ENCODE measurements at regions not wholly inside any gene's neighbourhood (a gene's known extent, or its start where the extent isn't known, plus 50 kb on each side); places are given as distances from the start of the nearest gene placed in this dataset.

DNA sequence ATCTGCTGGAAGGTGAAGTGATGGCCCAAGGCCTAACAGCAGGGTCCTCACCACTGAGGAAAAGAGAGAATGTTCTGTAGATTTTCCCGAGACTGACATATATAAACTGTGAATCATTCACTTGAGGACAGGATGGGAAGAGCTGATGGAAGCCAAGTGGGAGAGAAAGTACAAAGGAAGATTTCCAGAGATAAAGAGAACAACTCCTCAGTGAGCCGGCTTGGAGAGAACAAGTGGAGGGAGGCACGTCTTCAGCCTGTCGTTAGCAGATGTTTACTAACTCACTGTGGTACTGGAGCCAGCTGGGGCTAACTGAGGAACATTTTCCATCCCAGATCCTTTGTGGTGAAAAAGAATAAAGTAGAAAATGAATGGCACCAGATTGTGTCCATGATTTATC is 552.9 kb upstream of the TNP1 start:
- TF ChIP-seq JUND (IDR thresholded peaks at IDR 0.05): peak; percentile 56; the same call in 1 of the 2 replicates
- TF ChIP-seq CHD2 (IDR thresholded peaks at IDR 0.05; ENCODE audit: low read length, partially characterized antibody): no peak
- TF ChIP-seq NFIC (IDR thresholded peaks at IDR 0.05; ENCODE audit: borderline replicate concordance): peak; percentile 54
- TF ChIP-seq RAD21 (IDR thresholded peaks at IDR 0.05; ENCODE audit: low read length): no peak
- TF ChIP-seq IRF3 (IDR thresholded peaks at IDR 0.05; ENCODE audit: low read depth, low read length): no peak
- peak; percentile 40; the same call in 1 of the 2 replicates for TF ChIP-seq TEAD4 (IDR thresholded peaks at IDR 0.05; ENCODE audit: borderline replicate concordance, insufficient read depth)
- no peak for TF ChIP-seq MEF2A (IDR thresholded peaks at IDR 0.05; ENCODE audit: borderline replicate concordance, low read depth)
- TF ChIP-seq, protein P1, sequence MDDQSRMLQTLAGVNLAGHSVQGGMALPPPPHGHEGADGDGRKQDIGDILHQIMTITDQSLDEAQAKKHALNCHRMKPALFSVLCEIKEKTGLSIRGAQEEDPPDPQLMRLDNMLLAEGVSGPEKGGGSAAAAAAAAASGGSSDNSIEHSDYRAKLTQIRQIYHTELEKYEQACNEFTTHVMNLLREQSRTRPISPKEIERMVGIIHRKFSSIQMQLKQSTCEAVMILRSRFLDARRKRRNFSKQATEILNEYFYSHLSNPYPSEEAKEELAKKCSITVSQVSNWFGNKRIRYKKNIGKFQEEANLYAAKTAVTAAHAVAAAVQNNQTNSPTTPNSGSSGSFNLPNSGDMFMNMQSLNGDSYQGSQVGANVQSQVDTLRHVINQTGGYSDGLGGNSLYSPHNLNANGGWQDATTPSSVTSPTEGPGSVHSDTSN (IDR thresholded peaks at IDR 0.05): peak; percentile 76
- TF ChIP-seq NRF1 (IDR thresholded peaks at IDR 0.05; ENCODE audit: low read depth, low read length): no peak
- TF ChIP-seq YY1 (IDR thresholded peaks at IDR 0.05; ENCODE audit: low read depth): 0 out of 2 replicates have a peak, but pooled peaks have one; percentile 37
- no peak for TF ChIP-seq GATA2 (CRISPR knock-in tag; IDR thresholded peaks at IDR 0.05)
- peak in 1 of 2 experiments; percentile 47; a peak in 2 of 4 replicates for TF ChIP-seq EP300 (IDR thresholded peaks at IDR 0.05; ENCODE audit: borderline replicate concordance in 1 of 2, low read depth in 1 of 2, low read length in 1 of 2)
- no peak for TF ChIP-seq ELF1 (IDR thresholded peaks at IDR 0.05)
- TF ChIP-seq, protein P2, sequence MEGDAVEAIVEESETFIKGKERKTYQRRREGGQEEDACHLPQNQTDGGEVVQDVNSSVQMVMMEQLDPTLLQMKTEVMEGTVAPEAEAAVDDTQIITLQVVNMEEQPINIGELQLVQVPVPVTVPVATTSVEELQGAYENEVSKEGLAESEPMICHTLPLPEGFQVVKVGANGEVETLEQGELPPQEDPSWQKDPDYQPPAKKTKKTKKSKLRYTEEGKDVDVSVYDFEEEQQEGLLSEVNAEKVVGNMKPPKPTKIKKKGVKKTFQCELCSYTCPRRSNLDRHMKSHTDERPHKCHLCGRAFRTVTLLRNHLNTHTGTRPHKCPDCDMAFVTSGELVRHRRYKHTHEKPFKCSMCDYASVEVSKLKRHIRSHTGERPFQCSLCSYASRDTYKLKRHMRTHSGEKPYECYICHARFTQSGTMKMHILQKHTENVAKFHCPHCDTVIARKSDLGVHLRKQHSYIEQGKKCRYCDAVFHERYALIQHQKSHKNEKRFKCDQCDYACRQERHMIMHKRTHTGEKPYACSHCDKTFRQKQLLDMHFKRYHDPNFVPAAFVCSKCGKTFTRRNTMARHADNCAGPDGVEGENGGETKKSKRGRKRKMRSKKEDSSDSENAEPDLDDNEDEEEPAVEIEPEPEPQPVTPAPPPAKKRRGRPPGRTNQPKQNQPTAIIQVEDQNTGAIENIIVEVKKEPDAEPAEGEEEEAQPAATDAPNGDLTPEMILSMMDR (IDR thresholded peaks at IDR 0.05): no peak
- no peak for TF ChIP-seq FOXM1 (IDR thresholded peaks at IDR 0.05; ENCODE audit: low read depth)
- no peak for TF ChIP-seq USF2 (IDR thresholded peaks at IDR 0.05; ENCODE audit: borderline replicate concordance, low read depth, low read length)
- peak; percentile 45; the same call in 1 of the 2 replicates for TF ChIP-seq FOSL2 (IDR thresholded peaks at IDR 0.05; ENCODE audit: borderline replicate concordance, low read depth)
- peak; percentile 85 for TF ChIP-seq TCF12 (IDR thresholded peaks at IDR 0.05)
- 20% methylated on average over 4 of the region's 4 CpGs for WGBS (ENCODE audit: low lambda C conversion rate)

More for the DNA sequence above, 552.9 kb upstream of the TNP1 start:
- no peak overlapping the region for H3K9ac ChIP-seq
- no peak overlapping the region; a peak in 1 of 4 replicates for H3K4me3 ChIP-seq (ENCODE audit: low read depth in 2 of 2, low read length in 1 of 2)
- H3F3A ChIP-seq (replicated peaks; ENCODE audit: insufficient read depth): peaks cover 12% of the 10 kb centered on the region
- DNase-seq: no peak
- no peaks in the 10 kb centered on the region for H3K9me2 ChIP-seq
- H3K9me3 ChIP-seq: no peaks in the 10 kb centered on the region
- H3K4me1 ChIP-seq (ENCODE audit: control insufficient read depth in 1 of 2, insufficient read depth in 2 of 2, low read depth in 1 of 2, low read length in 1 of 2): peaks cover 2 to 25% of the 10 kb centered on the region in 2 experiments; a peak in 2 of 4 replicates
- no peaks in the 10 kb centered on the region for H3K36me3 ChIP-seq (replicated peaks in 1 of 2; ENCODE audit: control insufficient read depth in 1 of 2, insufficient read depth in 2 of 2, low read length in 1 of 2)
- peak overlapping the region in 1 of 2 experiments; percentile 76; a peak in 2 of 4 replicates for H3K27ac ChIP-seq (ENCODE audit: low read depth in 2 of 2, low read length in 1 of 2)
- H3K4me2 ChIP-seq: peak overlapping the region; percentile 43
- H3K27me3 ChIP-seq (ENCODE audit: insufficient read depth): no peaks in the 10 kb centered on the region
- no peaks in the 10 kb centered on the region for H3K79me2 ChIP-seq (ENCODE audit: insufficient read depth)
- H2AFZ ChIP-seq (ENCODE audit: low read depth): peak overlapping the region; percentile 67; the same call in 1 of the 2 replicates
- CTCF ChIA-PET: no interaction called here
- no peaks in the 10 kb centered on the region for H4K20me1 ChIP-seq (ENCODE audit: insufficient read depth)
- POLR2A ChIA-PET: no interaction called here
